ENCODE measurements at regions not wholly inside any gene's neighbourhood (a gene's known extent, or its start where the extent isn't known, plus 50 kb on each side); places are given as distances from the start of the nearest gene placed in this dataset.

DNA sequence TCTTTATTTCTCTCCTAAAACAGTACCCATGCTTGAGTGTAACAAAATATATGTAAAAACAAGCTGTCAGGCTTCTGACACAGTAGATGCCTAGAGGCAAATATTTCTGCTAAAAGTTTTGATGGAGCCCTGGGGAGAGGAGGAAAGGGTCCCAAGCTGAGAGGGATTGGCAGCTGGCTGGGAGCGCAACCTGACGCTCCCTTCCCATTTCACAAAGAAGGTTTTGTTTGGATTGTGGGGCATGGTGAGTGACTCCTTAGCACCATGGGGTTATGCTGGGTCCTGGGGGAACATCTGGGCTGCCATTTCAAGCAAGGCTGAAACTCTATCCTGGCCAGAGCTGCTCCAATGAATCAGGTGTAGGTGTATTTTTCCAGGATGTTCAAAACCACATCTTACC is 720.5 kb downstream of the MAFB start:
- H3K4me3 Mint-ChIP-seq: no peak overlapping the region
- no peak for DNase-seq (ENCODE audit: low spot score)
- Histone ChIP-seq H3K4me3 (no peak overlapping the region), H3K79me2 (replicated peaks; ENCODE audit: insufficient read depth) (no peaks in the 10 kb centered on the region), H3K36me3 (ENCODE audit: insufficient read depth) (no peaks in the 10 kb centered on the region), H3K4me1 (ENCODE audit: insufficient read depth) (no peaks in the 10 kb centered on the region), H2AFZ (no peak overlapping the region), H3K27ac (ENCODE audit: low read depth) (no peak overlapping the region), H3F3A (replicated peaks; ENCODE audit: low read depth) (no peaks in the 10 kb centered on the region), H3K4me2 (no peak overlapping the region), H3K9me2 (ENCODE audit: insufficient read depth) (peaks cover 3% of the 10 kb centered on the region), H4K20me1 (replicated peaks; ENCODE audit: insufficient read depth) (no peaks in the 10 kb centered on the region), H3K27me3 (ENCODE audit: insufficient read depth) (no peaks in the 10 kb centered on the region)
- H3K4me1 Mint-ChIP-seq: no peaks in the 10 kb centered on the region
- peaks cover 9% of the 10 kb centered on the region; the same call in 1 of the 3 replicates for H3K36me3 Mint-ChIP-seq (ENCODE audit: low read depth)
- TF ChIP-seq STAT1 (IDR thresholded peaks at IDR 0.05; ENCODE audit: unreplicated experiment): no peak
- no peak for TF ChIP-seq ETS1 (IDR thresholded peaks at IDR 0.05)
- TF ChIP-seq EZH2phosphoT487 (IDR thresholded peaks at IDR 0.05; ENCODE audit: unreplicated experiment): no peak
- no peak for TF ChIP-seq ZNF114 (CRISPR knock-in tag; IDR thresholded peaks at IDR 0.05)
- TF ChIP-seq, protein P1, sequence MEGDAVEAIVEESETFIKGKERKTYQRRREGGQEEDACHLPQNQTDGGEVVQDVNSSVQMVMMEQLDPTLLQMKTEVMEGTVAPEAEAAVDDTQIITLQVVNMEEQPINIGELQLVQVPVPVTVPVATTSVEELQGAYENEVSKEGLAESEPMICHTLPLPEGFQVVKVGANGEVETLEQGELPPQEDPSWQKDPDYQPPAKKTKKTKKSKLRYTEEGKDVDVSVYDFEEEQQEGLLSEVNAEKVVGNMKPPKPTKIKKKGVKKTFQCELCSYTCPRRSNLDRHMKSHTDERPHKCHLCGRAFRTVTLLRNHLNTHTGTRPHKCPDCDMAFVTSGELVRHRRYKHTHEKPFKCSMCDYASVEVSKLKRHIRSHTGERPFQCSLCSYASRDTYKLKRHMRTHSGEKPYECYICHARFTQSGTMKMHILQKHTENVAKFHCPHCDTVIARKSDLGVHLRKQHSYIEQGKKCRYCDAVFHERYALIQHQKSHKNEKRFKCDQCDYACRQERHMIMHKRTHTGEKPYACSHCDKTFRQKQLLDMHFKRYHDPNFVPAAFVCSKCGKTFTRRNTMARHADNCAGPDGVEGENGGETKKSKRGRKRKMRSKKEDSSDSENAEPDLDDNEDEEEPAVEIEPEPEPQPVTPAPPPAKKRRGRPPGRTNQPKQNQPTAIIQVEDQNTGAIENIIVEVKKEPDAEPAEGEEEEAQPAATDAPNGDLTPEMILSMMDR (conservative IDR thresholded peaks at IDR 0.05; ENCODE audit: low read depth in 2 of 2): no peak
- ATAC-seq: no peak
- peaks cover 22% of the 10 kb centered on the region for H3K9me3 Mint-ChIP-seq
- no peak overlapping the region for H3K27ac Mint-ChIP-seq
- H3K27me3 Mint-ChIP-seq (ENCODE audit: insufficient read depth, low read depth, poor library complexity): no peaks in the 10 kb centered on the region

DNA sequence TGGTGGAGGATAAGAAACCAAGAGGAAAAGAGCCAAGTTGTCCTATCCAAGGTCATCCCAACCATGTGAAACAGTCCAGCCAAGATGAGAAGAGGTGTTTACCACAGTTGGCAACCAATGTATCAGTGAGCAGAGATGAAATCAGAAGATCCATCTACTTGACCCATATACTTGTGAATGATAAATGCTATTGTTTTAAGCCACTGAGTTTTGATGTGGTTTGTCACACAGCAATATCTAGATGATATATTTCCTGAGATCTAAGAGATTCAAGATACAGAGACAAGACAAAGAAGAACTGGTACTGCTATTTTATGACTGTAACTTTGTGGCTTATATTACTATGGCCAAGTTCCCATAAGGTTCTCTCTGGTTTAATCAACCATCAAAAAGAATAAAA is 721.2 kb downstream of the MAFB start:
- peaks cover 22% of the 10 kb centered on the region for H3K9me3 Mint-ChIP-seq
- no peak for ATAC-seq
- H3K4me3 Mint-ChIP-seq: no peak overlapping the region
- TF ChIP-seq ETS1 (IDR thresholded peaks at IDR 0.05) (no peak), NANOG (IDR thresholded peaks at IDR 0.05; ENCODE audit: borderline replicate concordance) (no peak), EZH2 (IDR thresholded peaks at IDR 0.05; ENCODE audit: low read depth, unreplicated experiment) (no peak), CREB1 (CRISPR knock-in tag; IDR thresholded peaks at IDR 0.05; ENCODE audit: low read depth) (no peak), JUNB (IDR thresholded peaks at IDR 0.05; ENCODE audit: unreplicated experiment) (no peak), ZNF331 (CRISPR knock-in tag; IDR thresholded peaks at IDR 0.05; ENCODE audit: low read depth) (no peak), REST (IDR thresholded peaks at IDR 0.05; ENCODE audit: unreplicated experiment) (no peak)
- TF ChIP-seq, protein P1 (conservative IDR thresholded peaks at IDR 0.05; ENCODE audit: low read depth in 2 of 2): no peak

More for the DNA sequence above, 721.2 kb downstream of the MAFB start:
- Histone ChIP-seq H3K4me3 (no peak overlapping the region), H3K9me2 (ENCODE audit: insufficient read depth) (peaks cover 3% of the 10 kb centered on the region), H4K20me1 (replicated peaks; ENCODE audit: insufficient read depth) (no peaks in the 10 kb centered on the region), H3K27ac (ENCODE audit: low read depth) (no peak overlapping the region), H3K4me1 (ENCODE audit: insufficient read depth) (no peaks in the 10 kb centered on the region), H3F3A (replicated peaks; ENCODE audit: low read depth) (no peaks in the 10 kb centered on the region), H3K27me3 (ENCODE audit: insufficient read depth) (no peaks in the 10 kb centered on the region), H3K36me3 (ENCODE audit: insufficient read depth) (no peaks in the 10 kb centered on the region), H3K79me2 (replicated peaks; ENCODE audit: insufficient read depth) (no peaks in the 10 kb centered on the region), H3K4me2 (no peak overlapping the region), H2AFZ (no peak overlapping the region)
- Mint-ChIP-seq H3K36me3 (ENCODE audit: low read depth) (peaks cover 9% of the 10 kb centered on the region; the same call in 1 of the 3 replicates), H3K4me1 (no peaks in the 10 kb centered on the region), H3K27me3 (ENCODE audit: insufficient read depth, low read depth, poor library complexity) (no peaks in the 10 kb centered on the region), H3K27ac (no peak overlapping the region)
- no peak for DNase-seq (ENCODE audit: low spot score)
